Loucy (cell line): ENCODE measurements at regions not wholly inside any gene's neighbourhood (a gene's known extent, or its start where the extent isn't known, plus 50 kb on each side); places are given as distances from the start of the nearest gene placed in this dataset.

ENCODE experiments used
- CTCF ChIP-seq: fragments of 200-600 bp; sonication (generic); conservative IDR thresholded peaks from 2 replicates; pipeline ENCODE4 v1.5.1; 2014; ENCODE audit warnings: mild to moderate bottlenecking, antibody characterized with exemption, low read length
- EZH2phosphoT487 ChIP-seq: fragments of 200-600 bp; IDR thresholded peaks from 2 replicates; pipeline ENCODE4 v1.6.1; 2018; ENCODE audit warnings: antibody characterized with exemption, mild to moderate bottlenecking, moderate library complexity, borderline replicate concordance

GRCh38 chr11:11027288-11027687 is 169.4 kb upstream of the ZBED5 start:
- TF ChIP-seq CTCF (no peak), EZH2phosphoT487 (no peak)
